H1 (cell line): ENCODE measurements at regions not wholly inside any gene's neighbourhood (a gene's known extent, or its start where the extent isn't known, plus 50 kb on each side); places are given as distances from the start of the nearest gene placed in this dataset.

Experiments used
- CTCF ChIA-PET: fragments of 300-600 bp; sonication (Branson Sonifier 250); formaldehyde crosslinking; loops from one replicate; lab custom pipeline; 2021; ENCODE audit not compliant: partially characterized antibody; lab: Charles Lee
- POLR2A ChIA-PET: fragments of 300-600 bp; sonication (Branson Sonifier 250); formaldehyde crosslinking; loops from one replicate; lab custom pipeline; 2021; ENCODE audit warnings: inconsistent platforms; ENCODE audit not compliant: partially characterized antibody; lab: Charles Lee
- DNase-seq, 2 experiments: peaks; one replicate each; pipeline versions ENCODE4 v3.0.0 to v3.0.0-alpha.2; 2010 to 2022; ENCODE audit warnings: low spot score in 2 of 2, low read depth in 1 of 2, mixed read lengths in 1 of 2
- FAIRE-seq: peaks from 2 replicates; lab custom pipeline; 2011; peaks lifted over from hg19 to GRCh38; lab: Jason Lieb, UNC
- H2AFZ ChIP-seq: 2 replicates; pipeline ENCODE4 v1.8.1; 2012; ENCODE audit warnings: low read length, inconsistent platforms
- H2AK5ac ChIP-seq: 2 replicates; pipeline ENCODE4 v1.6.1; 2013; ENCODE audit warnings: low read depth, low read length
- H2BK120ac ChIP-seq: replicated peaks from 2 replicates; pipeline ENCODE3; 2013; ENCODE audit warnings: low read depth, low read length, inconsistent platforms
- H2BK12ac ChIP-seq: 2 replicates; pipeline ENCODE4 v1.6.1; 2013; ENCODE audit warnings: low read depth, low read length
- H2BK15ac ChIP-seq: 2 replicates; pipeline ENCODE4 v1.6.1; 2013; ENCODE audit warnings: low read length
- H2BK20ac ChIP-seq: 2 replicates; pipeline ENCODE4 v1.6.1; 2013; ENCODE audit warnings: low read length
- H2BK5ac ChIP-seq: 2 replicates; pipeline ENCODE4 v1.6.1; 2013; ENCODE audit warnings: low read depth, low read length
- H3K14ac ChIP-seq: 2 replicates; pipeline ENCODE4 v1.6.1; 2013; ENCODE audit warnings: inconsistent platforms; ENCODE audit not compliant: insufficient read length
- H3K18ac ChIP-seq: 2 replicates; pipeline ENCODE4 v1.6.1; 2013; ENCODE audit warnings: low read length; ENCODE audit errors: extremely low read depth
- H3K23ac ChIP-seq: 2 replicates; pipeline ENCODE4 v1.6.1; 2013; ENCODE audit warnings: inconsistent platforms; ENCODE audit not compliant: insufficient read length
- H3K23me2 ChIP-seq: 2 replicates; pipeline ENCODE4 v1.6.1; 2013; ENCODE audit warnings: low read depth, low read length
- H3K27ac ChIP-seq: 2 replicates; pipeline ENCODE4 v1.6.1; 2011; ENCODE audit warnings: low read depth, low read length, inconsistent platforms
- H3K27me3 ChIP-seq, 4 experiments: replicated peaks in 1 of 4; 1 replicate in 1 of 4; 2 replicates in 3 of 4; pipeline versions ENCODE4 v1.6.1 to v1.8.1; 2011 to 2013; ENCODE audit warnings: low read length in 3 of 4, mild to moderate bottlenecking in 3 of 4, inconsistent platforms in 2 of 4, mixed read lengths in 2 of 4, moderate library complexity in 1 of 4; ENCODE audit not compliant: control insufficient read depth in 3 of 4, insufficient read depth in 3 of 4; ENCODE audit errors: extremely low read depth in 1 of 4
- H3K36me3 ChIP-seq, 4 experiments: 2 replicates each; pipeline versions ENCODE4 v1.6.1 to v1.8.1; 2011 to 2013; ENCODE audit warnings: mild to moderate bottlenecking in 4 of 4, low read length in 3 of 4, moderate library complexity in 2 of 4, control low read depth in 1 of 4, inconsistent platforms in 1 of 4; ENCODE audit not compliant: insufficient read depth in 4 of 4, control insufficient read depth in 2 of 4
- H3K4ac ChIP-seq: replicated peaks from 2 replicates; pipeline ENCODE3; 2013; ENCODE audit warnings: low read length, low read depth, mixed read lengths, inconsistent platforms; ENCODE audit not compliant: insufficient read length
- H3K4me1 ChIP-seq, 4 experiments: replicated peaks in 1 of 4; 1 replicate in 1 of 4; 2 replicates in 3 of 4; pipeline versions ENCODE4 v1.6.1 to v1.8.1; 2011 to 2013; ENCODE audit warnings: low read length in 3 of 4, inconsistent platforms in 2 of 4, mixed read lengths in 1 of 4; ENCODE audit not compliant: insufficient read depth in 4 of 4, control insufficient read depth in 3 of 4
- H3K4me2 ChIP-seq, 2 experiments: 2 replicates each; pipeline versions ENCODE4 v1.6.1 to v1.8.1; 2011 to 2013; ENCODE audit warnings: low read depth in 2 of 2, low read length in 2 of 2, control low read depth in 1 of 2, inconsistent platforms in 1 of 2, mild to moderate bottlenecking in 1 of 2; ENCODE audit not compliant: insufficient read depth in 1 of 2
- H3K4me3 ChIP-seq, 4 experiments: fragments of 200-600, 300-600 bp in 1 of 4; sonication (generic), shearing (Covaris generic), sonication (Bioruptor Twin) in 1 of 4; 2 replicates each; pipeline versions ENCODE4 v1.5.1 to v1.8.1; 2011 to 2016; ENCODE audit warnings: low read length in 4 of 4, low read depth in 3 of 4, control low read depth in 2 of 4, inconsistent platforms in 2 of 4, mild to moderate bottlenecking in 2 of 4, mixed read lengths in 1 of 4, moderate library complexity in 1 of 4; ENCODE audit not compliant: insufficient read depth in 2 of 4; ENCODE audit errors: extremely low read depth in 1 of 4
- H3K56ac ChIP-seq: replicated peaks from 2 replicates; pipeline ENCODE3; 2013; ENCODE audit warnings: low read depth, mild to moderate bottlenecking, mixed read lengths, low read length, inconsistent platforms; ENCODE audit not compliant: insufficient read length
- H3K79me1 ChIP-seq: 2 replicates; pipeline ENCODE4 v1.6.1; 2013; ENCODE audit warnings: low read depth, low read length, control low read depth
- H3K79me2 ChIP-seq, 2 experiments: 2 replicates each; pipeline versions ENCODE4 v1.6.1 to v1.8.1; 2012 to 2013; ENCODE audit warnings: low read length in 2 of 2, mild to moderate bottlenecking in 2 of 2, inconsistent platforms in 1 of 2; ENCODE audit not compliant: insufficient read depth in 2 of 2, control insufficient read depth in 1 of 2
- H3K9ac ChIP-seq, 4 experiments: replicated peaks in 1 of 4; 1 replicate in 1 of 4; 2 replicates in 3 of 4; pipeline versions ENCODE4 v1.6.1 to v1.8.1; 2011 to 2013; ENCODE audit warnings: low read depth in 3 of 4, low read length in 3 of 4, control low read depth in 2 of 4, mild to moderate bottlenecking in 2 of 4, moderate library complexity in 2 of 4, inconsistent platforms in 1 of 4; ENCODE audit errors: extremely low read depth in 1 of 4
- H3K9me3 ChIP-seq, 2 experiments: 2 replicates each; pipeline versions ENCODE4 v1.6.1 to v1.8.1; 2012 to 2013; ENCODE audit warnings: mild to moderate bottlenecking in 2 of 2, moderate library complexity in 2 of 2, control low read depth in 1 of 2, inconsistent platforms in 1 of 2, low read depth in 1 of 2, low read length in 1 of 2, mixed read lengths in 1 of 2; ENCODE audit not compliant: insufficient read depth in 2 of 2
- H4K20me1 ChIP-seq, 2 experiments: replicated peaks in 1 of 2; 2 replicates each; pipeline versions ENCODE3 to v1.8.1; 2011 to 2013; ENCODE audit warnings: inconsistent platforms in 2 of 2, low read length in 2 of 2, mild to moderate bottlenecking in 1 of 2; ENCODE audit not compliant: insufficient read depth in 2 of 2, control insufficient read depth in 1 of 2
- H4K5ac ChIP-seq: 2 replicates; pipeline ENCODE4 v1.6.1; 2013; ENCODE audit warnings: low read length, low read depth, mixed read lengths, inconsistent platforms; ENCODE audit not compliant: insufficient read length
- H4K8ac ChIP-seq: 2 replicates; pipeline ENCODE4 v1.8.0; 2013; ENCODE audit warnings: mild to moderate bottlenecking, moderate library complexity, low read length, inconsistent platforms; ENCODE audit not compliant: insufficient read depth; ENCODE audit errors: extremely low read depth
- H4K91ac ChIP-seq: replicated peaks from 2 replicates; pipeline ENCODE3; 2013; ENCODE audit warnings: low read length, mixed read lengths, inconsistent platforms; ENCODE audit not compliant: insufficient read length
- CEBPB ChIP-seq: IDR thresholded peaks from 2 replicates; pipeline ENCODE4 v1.6.1; 2012; ENCODE audit warnings: low read depth, low read length
- KDM1A ChIP-seq: fragments of 200-600, 300-600 bp; sonication (generic); IDR thresholded peaks from 2 replicates; pipeline ENCODE4 v1.7.1; 2016; ENCODE audit warnings: mild to moderate bottlenecking, low read length, borderline replicate concordance
- SIN3A ChIP-seq, 2 experiments: IDR thresholded peaks in 1 of 2; conservative IDR thresholded peaks in 1 of 2; 2 replicates each; pipeline ENCODE4 v1.6.1; 2011 to 2012; ENCODE audit warnings: low read length in 2 of 2, improper control_type of control experiment in 1 of 2, low read depth in 1 of 2, mild to moderate bottlenecking in 1 of 2
- TEAD4 ChIP-seq: IDR thresholded peaks from 2 replicates; pipeline ENCODE4 v1.6.1; 2012; ENCODE audit warnings: low read depth, low read length, inconsistent platforms, mixed read lengths
- TF ChIP-seq, protein P1 (sequence below): IDR thresholded peaks from 2 replicates; pipeline ENCODE4 v1.6.1; 2012; ENCODE audit warnings: inconsistent platforms
- TF ChIP-seq, protein P2 (sequence below): IDR thresholded peaks from 2 replicates; pipeline ENCODE4 v1.6.1; 2011; ENCODE audit warnings: low read length, improper control_type of control experiment

GRCh38 chr2:38170733-38171132 is 94.8 kb upstream of the CYP1B1 start:
- Histone ChIP-seq H3K23me2 (no peaks in the 10 kb centered on the region), H2AK5ac (no peak overlapping the region), H3K4me2 (no peak overlapping the region), H3K56ac (no peak overlapping the region), H2BK5ac (no peak overlapping the region), H3K27me3 (peaks cover 0 to 1% (median 0%) of the 10 kb centered on the region in 4 experiments; a peak in 1 of 7 replicates), H3K23ac (no peak overlapping the region), H2BK12ac (no peak overlapping the region), H3K79me2 (no peaks in the 10 kb centered on the region), H3K36me3 (no peaks in the 10 kb centered on the region), H3K18ac (no peak overlapping the region), H4K8ac (no peak overlapping the region), H4K5ac (no peak overlapping the region), H3K27ac (no peak overlapping the region), H3K9ac (no peak overlapping the region), H4K91ac (no peak overlapping the region), H3K14ac (no peak overlapping the region), H3K4me1 (peaks cover 0 to 4% (median under 1%) of the 10 kb centered on the region in 4 experiments; a peak in 1 of 7 replicates), H3K9me3 (no peaks in the 10 kb centered on the region)
- CTCF ChIA-PET: interaction anchor here (0.7 to 1.5 kb wide), 2 partner anchors 26 to 31 kb away, joined by 3 to 4 read pairs; no protein-coding TSS in a partner anchor
- POLR2A ChIA-PET: no interaction called here
- DNase-seq: no peak
- FAIRE-seq: no peak
- TF ChIP-seq, protein P1, sequence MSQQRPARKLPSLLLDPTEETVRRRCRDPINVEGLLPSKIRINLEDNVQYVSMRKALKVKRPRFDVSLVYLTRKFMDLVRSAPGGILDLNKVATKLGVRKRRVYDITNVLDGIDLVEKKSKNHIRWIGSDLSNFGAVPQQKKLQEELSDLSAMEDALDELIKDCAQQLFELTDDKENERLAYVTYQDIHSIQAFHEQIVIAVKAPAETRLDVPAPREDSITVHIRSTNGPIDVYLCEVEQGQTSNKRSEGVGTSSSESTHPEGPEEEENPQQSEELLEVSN: no peak
- TF ChIP-seq SIN3A (conservative IDR thresholded peaks at IDR 0.05 in 1 of 2, IDR thresholded peaks at IDR 0.05 in 1 of 2; ENCODE audit: low read depth in 1 of 2, low read length in 2 of 2) (no peak), CEBPB (no peak), TEAD4 (no peak), KDM1A (no peak)
- TF ChIP-seq, protein P2, sequence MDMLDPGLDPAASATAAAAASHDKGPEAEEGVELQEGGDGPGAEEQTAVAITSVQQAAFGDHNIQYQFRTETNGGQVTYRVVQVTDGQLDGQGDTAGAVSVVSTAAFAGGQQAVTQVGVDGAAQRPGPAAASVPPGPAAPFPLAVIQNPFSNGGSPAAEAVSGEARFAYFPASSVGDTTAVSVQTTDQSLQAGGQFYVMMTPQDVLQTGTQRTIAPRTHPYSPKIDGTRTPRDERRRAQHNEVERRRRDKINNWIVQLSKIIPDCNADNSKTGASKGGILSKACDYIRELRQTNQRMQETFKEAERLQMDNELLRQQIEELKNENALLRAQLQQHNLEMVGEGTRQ: no peak
- TF ChIP-seq, all 59 proteins: peak for 0
- Histone ChIP-seq H2BK20ac (no peak overlapping the region), H2AFZ (no peak overlapping the region), H2BK15ac (no peak overlapping the region), H4K20me1 (no peaks in the 10 kb centered on the region), H2BK120ac (no peak overlapping the region), H3K79me1 (no peaks in the 10 kb centered on the region), H3K4me3 (no peak overlapping the region), H3K4ac (no peak overlapping the region)
